ENCODE measurements at regions not wholly inside any gene's neighbourhood (a gene's known extent, or its start where the extent isn't known, plus 50 kb on each side); places are given as distances from the start of the nearest gene placed in this dataset.

DNA sequence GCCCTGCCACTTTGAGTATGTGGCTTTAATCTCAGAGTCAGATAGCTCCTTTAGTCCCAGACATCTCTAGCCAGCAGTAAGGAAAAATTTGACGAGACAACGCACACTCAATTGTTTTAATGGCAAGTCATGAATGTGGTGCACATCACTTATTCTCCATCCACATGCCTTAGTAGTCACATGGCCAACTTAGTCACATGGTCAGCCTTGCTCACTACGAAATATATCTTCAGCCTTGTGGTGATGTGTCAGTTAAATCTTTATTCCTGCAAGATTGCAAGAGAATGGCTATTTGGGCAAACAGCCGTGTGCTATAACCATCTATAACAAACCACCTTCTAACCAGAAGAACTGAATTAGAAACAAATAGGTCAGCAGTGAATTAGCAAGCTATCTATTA lies 871.1 kb upstream of the CELF2 start:
- Histone ChIP-seq H3K4me1 (ENCODE audit: control insufficient read depth, insufficient read depth, low read length) (no peaks in the 10 kb centered on the region), H3K79me1 (ENCODE audit: low read depth in 1 of 2, low read length in 2 of 2) (no peaks in the 10 kb centered on the region), H3K23ac (ENCODE audit: low read depth, low read length) (no peak overlapping the region), H3K36me3 (ENCODE audit: control insufficient read depth, insufficient read depth, low read length) (no peaks in the 10 kb centered on the region), H3K4me2 (ENCODE audit: low read depth, low read length) (no peak overlapping the region), H2BK15ac (ENCODE audit: low read depth, low read length) (no peak overlapping the region), H4K20me1 (ENCODE audit: insufficient read depth, low read length) (no peaks in the 10 kb centered on the region), H2BK120ac (ENCODE audit: low read depth, low read length) (no peak overlapping the region), H2AK5ac (ENCODE audit: low read depth, low read length) (no peak overlapping the region), H3K56ac (ENCODE audit: extremely low read depth, insufficient read depth, low read length) (no peak overlapping the region), H4K91ac (ENCODE audit: insufficient read depth, low read depth, low read length) (no peak overlapping the region), H4K5ac (ENCODE audit: low read depth, low read length) (no peak overlapping the region), H3K4me3 (ENCODE audit: insufficient read depth, low read depth, low read length) (no peak overlapping the region), H2AFZ (replicated peaks; ENCODE audit: low read length, poor library complexity) (no peak overlapping the region), H4K8ac (ENCODE audit: low read depth in 2 of 2, low read length in 2 of 2) (no peak overlapping the region), H3K27ac (ENCODE audit: insufficient read depth, low read length) (no peak overlapping the region), H3K4ac (ENCODE audit: low read depth, low read length) (no peak overlapping the region), H3K9me1 (ENCODE audit: insufficient read depth, low read length) (no peaks in the 10 kb centered on the region), H2BK20ac (ENCODE audit: low read depth, low read length) (no peak overlapping the region), H2BK5ac (ENCODE audit: low read depth, low read length, poor library complexity, severe bottlenecking) (no peak overlapping the region), H3K9me3 (ENCODE audit: control insufficient read depth, insufficient read depth, low read length) (no peaks in the 10 kb centered on the region), H3K27me3 (ENCODE audit: control insufficient read depth, insufficient read depth, low read length) (no peaks in the 10 kb centered on the region), H3K9ac (ENCODE audit: low read depth, low read length) (no peak overlapping the region), H3K18ac (ENCODE audit: low read depth, low read length) (no peak overlapping the region), H3K14ac (replicated peaks; ENCODE audit: low read depth, low read length) (no peak overlapping the region), H2AK9ac (replicated peaks; ENCODE audit: low read depth, low read length, poor library complexity) (no peak overlapping the region)
- dilution Hi-C loops (cut with HindIII; ENCODE audit: low sequenced_read_pairs, unreplicated experiment), result no loop called here
- ATAC-seq (ENCODE audit: low read depth) (no peak), DNase-seq (no peak)
- no TSS peak for BruUV-seq (replicated peaks)
- in situ Hi-C loops (cut with MboI; ENCODE audit: low sequenced_read_pairs), result no loop called here
- ChIA-PET POLR2A (ENCODE audit: unreplicated experiment) (no interaction called here), CTCF (interaction anchor here (0.8 kb wide), 1 partner anchor 52 kb away, joined by 3 read pairs; no protein-coding TSS in a partner anchor)
- no peak for TF ChIP-seq RAD21 (IDR thresholded peaks at IDR 0.05; ENCODE audit: low read length)
- no peak for TF ChIP-seq RCOR1 (IDR thresholded peaks at IDR 0.05; ENCODE audit: insufficient replicate concordance, low read length)
- TF ChIP-seq RFX5 (IDR thresholded peaks at IDR 0.05; ENCODE audit: low read depth, low read length), result no peak
- intact Hi-C loops (cut with micrococcal nuclease), result no loop called here
- WGBS, 2 experiments (ENCODE audit: extremely low coverage in 2 of 2, insufficient read length in 1 of 2), result 100% methylated on average over 2 of the region's 4 CpGs; no CpG with 5 or more reads in 1 of the 2 experiments

Data from IMR-90 (cell line).